ENCODE measurements at regions not wholly inside any gene's neighbourhood (a gene's known extent, or its start where the extent isn't known, plus 50 kb on each side); places are given as distances from the start of the nearest gene placed in this dataset.

GRCh38 chr3:64998317-64998716 is 310.5 kb upstream of the ADAMTS9 start:
- DNase-seq (ENCODE audit: low read depth, low spot score) (no peak), ATAC-seq (no peak), FAIRE-seq (no peak)
- ChIA-PET POLR2A (no interaction called here), CTCF (no interaction called here), RAD21 (ENCODE audit: unreplicated experiment) (no interaction called here), SMC1A (ENCODE audit: uncharacterized antibody, unreplicated experiment) (no interaction called here)
- Histone ChIP-seq H3K36me3 (ENCODE audit: control insufficient read depth in 2 of 2, insufficient read depth in 2 of 2, low read length in 1 of 2) (no peaks in the 10 kb centered on the region), H3K9me3 (replicated peaks; ENCODE audit: control insufficient read depth, insufficient read depth, low read length) (no peaks in the 10 kb centered on the region), H3K4me2 (ENCODE audit: control insufficient read depth, insufficient read depth) (no peak overlapping the region), H3K79me2 (ENCODE audit: control insufficient read depth, insufficient read depth, low read length) (no peaks in the 10 kb centered on the region), H3K4me1 (ENCODE audit: control insufficient read depth, insufficient read depth, low read length) (no peaks in the 10 kb centered on the region), H3K27me3 (replicated peaks in 1 of 2; ENCODE audit: control insufficient read depth in 2 of 2, insufficient read depth in 2 of 2, low read length in 1 of 2) (no peaks in the 10 kb centered on the region), H3K9ac (ENCODE audit: control insufficient read depth, insufficient read depth, low read length) (no peak overlapping the region), H3K27ac (ENCODE audit: control insufficient read depth, insufficient read depth) (no peak overlapping the region), H4K20me1 (ENCODE audit: control insufficient read depth, insufficient read depth) (no peaks in the 10 kb centered on the region), H3K4me3 (no peak overlapping the region), H2AFZ (ENCODE audit: control insufficient read depth, low read depth, low read length) (no peak overlapping the region)
- intact Hi-C loops (cut with micrococcal nuclease; ENCODE audit: unreplicated experiment) = no loop called here
- TF ChIP-seq CREM (IDR thresholded peaks at IDR 0.05; ENCODE audit: low read depth) = no peak
- TF ChIP-seq CBX3 (IDR thresholded peaks at IDR 0.05; ENCODE audit: borderline replicate concordance, low read depth) = no peak
- BruUV-seq (replicated peaks) = no TSS peak
- in situ Hi-C loops (cut with MboI) = no loop called here

GRCh38 chr3:64995857-64996551 is 308.2 kb upstream of the ADAMTS9 start:
- Histone ChIP-seq H3K27me3 (replicated peaks in 1 of 2; ENCODE audit: control insufficient read depth in 2 of 2, insufficient read depth in 2 of 2, low read length in 1 of 2) (no peaks in the 10 kb centered on the region), H3K4me3 (no peak overlapping the region), H3K4me1 (ENCODE audit: control insufficient read depth, insufficient read depth, low read length) (no peaks in the 10 kb centered on the region), H3K79me2 (ENCODE audit: control insufficient read depth, insufficient read depth, low read length) (no peaks in the 10 kb centered on the region), H3K36me3 (ENCODE audit: control insufficient read depth in 2 of 2, insufficient read depth in 2 of 2, low read length in 1 of 2) (no peaks in the 10 kb centered on the region), H4K20me1 (ENCODE audit: control insufficient read depth, insufficient read depth) (no peaks in the 10 kb centered on the region), H2AFZ (ENCODE audit: control insufficient read depth, low read depth, low read length) (no peak overlapping the region), H3K4me2 (ENCODE audit: control insufficient read depth, insufficient read depth) (no peak overlapping the region), H3K9me3 (replicated peaks; ENCODE audit: control insufficient read depth, insufficient read depth, low read length) (no peaks in the 10 kb centered on the region), H3K27ac (ENCODE audit: control insufficient read depth, insufficient read depth) (no peak overlapping the region), H3K9ac (ENCODE audit: control insufficient read depth, insufficient read depth, low read length) (no peak overlapping the region)
- POLR2A ChIA-PET = no interaction called here
- CTCF ChIA-PET = no interaction called here
- ATAC-seq (no peak), DNase-seq (ENCODE audit: low read depth, low spot score) (no peak), FAIRE-seq (no peak)
- 13% methylated on average over 9 of the region's 9 CpGs for WGBS (ENCODE audit: insufficient coverage, insufficient replicate concordance, low lambda C conversion rate, missing lambda C conversion rate)
- SMC1A ChIA-PET (ENCODE audit: uncharacterized antibody, unreplicated experiment) = no interaction called here
- no TSS peak for BruUV-seq (replicated peaks)
- in situ Hi-C loops (cut with MboI) (no loop called here), intact Hi-C loops (cut with micrococcal nuclease; ENCODE audit: unreplicated experiment) (no loop called here)
- TF ChIP-seq TAF1 (IDR thresholded peaks at IDR 0.05; ENCODE audit: borderline replicate concordance, low read depth, low read length) (no peak), MYC (IDR thresholded peaks at IDR 0.05; ENCODE audit: insufficient read depth, insufficient read length, insufficient replicate concordance, low read length, severe bottlenecking) (no peak), TCF12 (IDR thresholded peaks at IDR 0.05; ENCODE audit: low read depth, low read length) (no peak), JUND (IDR thresholded peaks at IDR 0.05; ENCODE audit: low read depth, low read length) (no peak), NKRF (conservative IDR thresholded peaks at IDR 0.05) (no peak), IRF5 (IDR thresholded peaks at IDR 0.05; ENCODE audit: borderline replicate concordance) (no peak), FOXK2 (IDR thresholded peaks at IDR 0.05) (no peak)
- RAD21 ChIA-PET (ENCODE audit: unreplicated experiment) = interaction anchor here (1.5 kb wide), 1 partner anchor 11 kb away, joined by 3 read pairs; no protein-coding TSS in a partner anchor

Data from GM12878 (cell line).